ENCODE measurements at regions not wholly inside any gene's neighbourhood (a gene's known extent, or its start where the extent isn't known, plus 50 kb on each side); places are given as distances from the start of the nearest gene placed in this dataset.

- FAIRE-seq = no peak
Observed at GRCh38 chr1:199122085-199122484, 483.2 kb downstream of the PTPRC start.

- FAIRE-seq = no peak
Observed at GRCh38 chr1:199122532-199123311, 483.9 kb downstream of the PTPRC start.

DNA sequence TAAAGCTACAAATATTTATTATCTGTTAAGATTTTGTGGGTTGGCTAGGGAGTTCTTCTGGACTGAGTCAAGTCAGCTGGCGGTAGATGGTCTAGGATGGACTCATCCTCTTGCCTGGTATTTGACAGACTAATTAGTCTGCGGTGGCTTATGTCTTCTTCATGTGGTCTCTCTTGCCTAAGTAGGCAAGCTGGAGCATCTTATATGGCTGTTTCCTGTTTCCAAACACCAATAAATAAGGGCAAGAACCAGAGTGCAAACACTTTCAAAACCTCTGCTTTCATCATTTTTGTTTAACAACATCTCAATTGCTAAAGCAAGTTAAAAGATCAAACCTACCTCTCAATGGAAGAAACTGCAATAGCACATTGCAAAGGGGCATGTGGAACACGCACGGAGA, 484.8 kb downstream of the PTPRC start:
- no peak for FAIRE-seq

GRCh38 chr1:199124351-199124750, 485.5 kb downstream of the PTPRC start:
- no peak for FAIRE-seq

DNA sequence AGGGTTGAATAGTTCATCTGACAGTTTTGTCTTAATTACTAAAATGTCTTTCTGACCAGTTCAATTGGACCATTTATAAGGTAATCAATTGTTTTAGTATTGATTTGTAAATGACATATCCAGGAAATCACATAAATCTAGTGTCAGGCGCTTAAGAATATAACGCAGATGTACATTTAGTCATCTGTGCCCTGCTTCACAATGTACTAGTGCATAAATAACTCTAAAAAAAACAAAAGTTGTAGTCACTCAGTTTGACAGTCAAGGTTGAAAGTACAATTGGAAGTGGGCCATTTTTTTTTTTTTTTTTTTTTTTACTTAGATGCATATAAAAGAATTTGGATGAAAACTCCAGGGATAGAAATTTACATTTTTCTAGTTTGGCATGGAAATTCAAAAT, 490.4 kb downstream of the PTPRC start:
- no peak for FAIRE-seq

GRCh38 chr1:199132006-199132405, 493.2 kb downstream of the PTPRC start:
- FAIRE-seq = no peak

- FAIRE-seq = no peak
Observed at GRCh38 chr1:199135901-199136300, 497.1 kb downstream of the PTPRC start.

DNA sequence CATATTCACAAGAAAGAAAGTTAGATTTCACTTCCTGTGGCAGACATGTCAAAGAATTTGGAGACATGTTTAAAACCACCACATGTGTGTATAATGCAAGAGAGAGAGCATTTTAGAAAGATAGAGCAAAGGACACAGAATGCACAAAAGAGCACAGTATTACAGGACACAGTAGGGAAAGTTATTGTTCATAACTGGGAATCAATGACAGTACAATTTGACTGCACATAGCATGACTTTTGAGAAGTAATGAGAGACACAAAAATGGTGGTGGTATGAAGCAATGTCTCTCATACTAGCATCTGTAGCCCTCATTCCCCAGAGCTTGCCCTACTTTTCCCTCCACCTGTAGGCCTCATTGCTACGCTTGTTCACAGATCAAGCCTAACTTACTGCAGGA, 499.2 kb downstream of the PTPRC start:
- no peak for FAIRE-seq

- no peak for FAIRE-seq
Observed at GRCh38 chr1:199149591-199149990, 510.8 kb downstream of the PTPRC start.

- FAIRE-seq = no peak
Observed at GRCh38 chr1:199150756-199151155, 511.9 kb downstream of the PTPRC start.

DNA sequence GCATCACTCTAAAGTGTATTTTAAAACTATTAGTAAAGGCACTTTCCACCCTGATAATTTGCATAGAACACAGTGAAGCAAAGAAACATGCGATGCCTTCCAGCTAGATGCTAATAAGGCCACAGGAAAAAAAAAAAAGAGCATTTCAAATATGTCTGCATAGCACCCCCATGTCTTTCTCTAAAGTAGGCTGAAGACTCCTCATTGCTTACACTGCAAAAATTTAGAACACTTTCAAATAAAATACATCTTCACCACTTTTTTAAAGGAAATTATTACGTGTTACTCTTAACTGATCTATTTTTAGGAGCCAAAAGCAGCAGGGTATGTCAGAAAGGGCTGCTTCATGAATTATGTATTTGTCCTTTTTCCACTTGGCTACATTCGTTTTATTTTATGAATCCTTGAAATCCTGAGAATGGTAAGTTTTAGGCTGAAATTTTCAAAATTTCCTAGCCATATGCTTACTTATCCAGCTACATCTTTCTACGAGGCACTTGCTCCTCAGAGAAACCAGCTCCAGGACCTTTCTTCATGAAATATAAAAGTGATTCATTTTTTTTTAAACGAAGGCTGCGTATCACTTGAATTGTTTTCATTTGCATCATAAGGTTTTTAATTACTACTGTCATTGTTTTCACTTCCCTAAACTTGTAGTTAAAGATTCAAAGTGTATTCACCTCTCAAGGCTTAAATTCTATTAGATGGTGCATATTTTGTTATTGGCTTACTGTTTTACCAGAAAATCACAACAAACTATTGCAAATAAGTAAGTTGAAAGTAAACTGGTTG, 513.0 kb downstream of the PTPRC start:
- FAIRE-seq = no peak

GRCh38 chr1:199152676-199153075, 513.8 kb downstream of the PTPRC start:
- no peak for FAIRE-seq

GRCh38 chr1:199155166-199156019, 516.6 kb downstream of the PTPRC start:
- no peak for FAIRE-seq

- FAIRE-seq = no peak
Observed at GRCh38 chr1:199157494-199157893, 518.7 kb downstream of the PTPRC start.

DNA sequence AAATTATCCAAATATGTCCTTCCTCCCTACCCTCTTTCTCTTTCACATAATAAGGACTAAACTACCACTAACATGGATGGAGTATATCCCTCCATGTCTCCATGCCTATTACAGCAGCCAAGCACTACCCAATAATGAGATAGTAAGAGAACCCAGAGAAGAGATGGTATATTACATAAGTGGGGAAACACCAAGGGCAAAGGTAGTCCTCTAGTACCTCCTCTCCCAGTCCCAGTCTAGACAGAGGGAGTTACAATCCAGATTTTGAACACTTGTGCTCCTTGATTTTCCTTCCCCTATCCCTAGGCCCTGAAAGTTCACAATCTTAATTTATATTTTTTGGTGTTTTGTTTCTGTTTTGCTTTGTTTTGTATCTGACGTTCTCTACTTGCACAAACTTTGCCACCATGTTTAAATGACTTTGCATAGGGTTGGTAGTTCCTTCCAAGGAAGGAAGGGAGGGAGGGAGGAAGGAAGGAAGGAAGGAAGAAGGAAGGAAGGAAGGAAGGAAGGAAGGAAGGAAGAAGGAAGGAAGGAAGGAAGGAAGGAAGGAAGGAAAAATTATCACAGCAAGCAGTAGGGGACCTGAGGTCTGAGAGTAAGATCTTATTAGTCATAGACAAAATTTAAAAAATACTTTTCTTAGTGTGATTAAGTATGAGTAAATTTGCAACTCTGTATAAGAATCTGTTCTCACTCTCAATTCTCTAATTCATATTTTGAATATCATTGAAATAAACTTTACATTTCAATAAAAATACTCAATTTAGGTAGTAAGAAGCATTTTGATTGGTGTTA, 521.9 kb downstream of the PTPRC start:
- no peak for FAIRE-seq

DNA sequence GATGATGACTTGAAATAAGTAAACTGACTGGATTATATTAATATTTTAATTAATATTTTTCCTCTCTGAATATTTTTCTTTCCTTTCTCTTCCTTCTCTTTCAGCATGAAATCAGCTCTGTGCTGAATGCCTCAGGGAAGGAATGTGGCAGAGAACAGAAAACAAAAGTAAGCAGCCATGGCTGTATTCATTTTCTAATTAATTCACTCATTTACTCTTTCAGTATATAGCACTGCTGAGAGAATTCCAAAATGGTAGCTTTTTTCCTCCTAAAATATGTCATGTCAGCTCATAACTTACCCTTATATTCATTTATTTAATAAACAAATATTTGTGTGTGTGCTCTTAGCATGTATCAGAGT, 522.5 kb downstream of the PTPRC start:
- no peak for FAIRE-seq

DNA sequence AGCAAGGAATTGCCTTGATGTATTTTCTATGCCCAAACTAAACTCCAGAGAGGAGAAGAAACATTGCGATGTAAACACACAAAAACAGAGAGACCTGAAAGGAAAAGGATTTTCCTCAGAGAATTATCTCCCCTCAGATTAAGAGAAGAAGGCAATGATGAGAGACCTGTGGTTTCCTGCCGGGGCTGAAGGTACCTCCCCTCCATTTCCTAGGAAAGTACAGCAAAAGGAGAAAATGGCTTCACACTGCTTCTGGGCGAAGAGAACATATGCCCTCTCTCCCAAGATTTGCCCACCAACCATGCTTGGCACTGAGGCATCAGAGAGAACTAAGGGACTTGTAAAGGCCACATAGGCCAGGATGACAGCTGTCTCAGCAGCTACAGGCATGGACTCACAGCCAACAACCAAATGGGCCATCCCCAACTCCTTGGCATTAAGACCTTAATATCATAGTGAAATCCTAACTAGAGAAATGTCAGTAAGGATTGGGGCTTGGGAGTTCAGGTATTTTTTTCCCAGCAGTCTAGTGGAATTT, 523.0 kb downstream of the PTPRC start:
- FAIRE-seq = no peak

DNA sequence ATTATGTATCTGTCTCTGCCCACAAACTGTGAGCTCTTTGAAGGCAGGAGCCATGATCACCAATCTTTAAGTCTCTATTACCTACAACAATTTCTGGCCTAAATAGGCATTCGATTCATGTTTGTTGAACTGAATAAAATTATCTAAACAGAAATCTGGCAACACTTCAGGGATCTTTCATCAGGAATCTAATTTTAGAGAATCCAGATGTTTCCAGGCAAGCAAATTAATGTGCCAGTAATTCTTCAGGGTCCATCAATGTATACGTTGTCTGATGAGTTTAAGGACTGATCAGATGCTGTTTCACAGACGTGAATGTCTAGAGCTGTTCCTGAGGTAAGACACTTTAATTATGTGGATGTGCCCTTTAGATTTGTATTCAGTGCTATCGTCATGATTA, 524.4 kb downstream of the PTPRC start:
- FAIRE-seq = no peak

- no peak for FAIRE-seq
Observed at GRCh38 chr1:199163670-199164069, 524.8 kb downstream of the PTPRC start.

- FAIRE-seq = no peak
Observed at GRCh38 chr1:199167460-199167859, 528.6 kb downstream of the PTPRC start.

- FAIRE-seq = no peak
Observed at GRCh38 chr1:199168888-199169585, 530.2 kb downstream of the PTPRC start.

DNA sequence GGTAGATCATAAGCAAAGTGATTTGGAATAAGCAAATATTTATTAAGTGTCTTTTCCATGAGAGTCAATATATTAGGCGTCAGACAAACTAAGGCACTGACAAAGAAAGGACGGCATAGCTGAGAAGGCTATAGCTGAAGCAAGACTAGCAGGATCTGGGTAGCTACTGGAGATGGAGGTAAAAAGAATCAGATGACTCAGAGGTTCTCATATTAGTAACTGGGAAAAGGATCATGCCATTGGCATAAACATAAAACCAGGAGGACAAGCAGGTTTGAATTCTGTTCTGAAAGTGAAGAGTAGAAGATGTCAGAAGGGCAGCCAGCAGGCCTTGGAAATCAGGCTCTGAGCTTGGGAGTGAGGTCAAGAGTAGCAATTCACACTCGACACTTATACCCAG, 531.9 kb downstream of the PTPRC start:
- no peak for FAIRE-seq
